K562 (cell line): ENCODE measurements at regions not wholly inside any gene's neighbourhood (a gene's known extent, or its start where the extent isn't known, plus 50 kb on each side); places are given as distances from the start of the nearest gene placed in this dataset.

ENCODE experiments used
- ATAC-seq: fragments of 200-7000 bp; cut with Tn5 transposase; 3 replicates; pipeline ENCODE4 v1.9.1; 2020; ENCODE audit warnings: moderate library complexity
- BruUV-seq: library from RNA; stranded (reverse); fragments of 400-500 nt; replicated peaks from 2 replicates; lab custom pipeline; 2021; lab: Mats Ljungman, UMichigan
- CTCF ChIA-PET: fragments of 300-600 bp; formaldehyde crosslinking; extraction: SDS; loops from one replicate; lab custom pipeline; 2021; ENCODE audit warnings: low intra/inter-chr PET ratio; lab: Yijun Ruan, JAX
- POLR2A ChIA-PET: fragments of 300-600, 350-650 bp; sonication (Branson Sonifier 250); formaldehyde crosslinking; extraction: SDS; loops from one replicate; lab custom pipeline; 2021; ENCODE audit warnings: antibody characterized with exemption, inconsistent platforms; lab: Yijun Ruan, JAX
- DNase-seq, 4 experiments: peaks; one replicate each; pipeline versions ENCODE4 v3.0.0 to v3.0.0-alpha.2; 2011 to 2018; ENCODE audit warnings: low spot score in 3 of 4, mixed read lengths in 3 of 4; ENCODE audit errors: extremely low read depth in 1 of 4
- FAIRE-seq: peaks from 2 replicates; lab custom pipeline; 2011; peaks lifted over from hg19 to GRCh38; lab: Jason Lieb, UNC
- H2AFZ ChIP-seq: 2 replicates; pipeline ENCODE4 v1.6.0; 2011; ENCODE audit warnings: low read depth, low read length, control low read depth, inconsistent platforms
- H3K27ac ChIP-seq: fragments of 200-600 bp; 3 replicates; pipeline ENCODE4 v1.8.0; 2011; ENCODE audit warnings: low read depth, mild to moderate bottlenecking, control low read depth, inconsistent platforms, low read length, moderate library complexity, mixed read lengths; ENCODE audit errors: extremely low read depth
- H3K27me3 ChIP-seq, 2 experiments: fragments of 300-600 bp in 1 of 2; 2 replicates in 1 of 2; 3 replicates in 1 of 2; pipeline versions ENCODE4 v1.6.0 to v1.8.0; 2011; ENCODE audit warnings: inconsistent platforms in 2 of 2, low read length in 2 of 2, mild to moderate bottlenecking in 1 of 2, mixed read lengths in 1 of 2, moderate library complexity in 1 of 2; ENCODE audit not compliant: control insufficient read depth in 2 of 2, insufficient read depth in 2 of 2
- H3K36me3 ChIP-seq: fragments of 300-600 bp; 3 replicates; pipeline ENCODE4 v1.8.0; 2011; ENCODE audit warnings: mild to moderate bottlenecking, low read length, inconsistent platforms; ENCODE audit not compliant: control insufficient read depth, insufficient read depth
- H3K4me1 ChIP-seq, 2 experiments: fragments of 200-600 bp in 1 of 2; replicated peaks in 1 of 2; 2 replicates in 1 of 2; 3 replicates in 1 of 2; pipeline versions ENCODE4 v1.5.1 to v1.8.0; 2011; ENCODE audit warnings: inconsistent platforms in 2 of 2, low read length in 2 of 2, mild to moderate bottlenecking in 1 of 2, mixed read lengths in 1 of 2, moderate library complexity in 1 of 2; ENCODE audit not compliant: control insufficient read depth in 2 of 2, insufficient read depth in 2 of 2
- H3K4me2 ChIP-seq: 2 replicates; pipeline ENCODE4 v1.6.1; 2011; ENCODE audit warnings: low read length, control low read depth, inconsistent platforms, mixed read lengths; ENCODE audit not compliant: insufficient read depth
- H3K4me3 ChIP-seq: fragments of 200-600 bp; sonication (generic), shearing (Covaris generic); 2 replicates; pipeline ENCODE4 v1.5.1; 2016; ENCODE audit warnings: control low read depth, inconsistent platforms
- H3K79me2 ChIP-seq: fragments of 200-600 bp; 3 replicates; pipeline ENCODE4 v1.8.0; 2011; ENCODE audit warnings: low read length, inconsistent platforms; ENCODE audit not compliant: control insufficient read depth, insufficient read depth
- H3K9ac ChIP-seq, 2 experiments: 2 replicates each; pipeline versions ENCODE4 v1.6.0 to v1.6.1; 2011; ENCODE audit warnings: low read depth in 2 of 2, low read length in 2 of 2, control low read depth in 1 of 2, inconsistent platforms in 1 of 2, mild to moderate bottlenecking in 1 of 2, mixed read lengths in 1 of 2; ENCODE audit not compliant: insufficient read depth in 1 of 2
- H3K9me1 ChIP-seq: one replicate; pipeline ENCODE4 v1.6.0; 2011; ENCODE audit warnings: inconsistent platforms, mild to moderate bottlenecking, low read length, moderate library complexity; ENCODE audit not compliant: control insufficient read depth, insufficient read depth
- H3K9me3 ChIP-seq: replicated peaks from 2 replicates; pipeline ENCODE4 v1.5.1; 2011; ENCODE audit warnings: low read depth, low read length, inconsistent platforms; ENCODE audit not compliant: control insufficient read depth, insufficient read depth
- H4K20me1 ChIP-seq: replicated peaks from 2 replicates; pipeline ENCODE4 v1.6.1; 2011; ENCODE audit warnings: low read length, inconsistent platforms, mixed read lengths; ENCODE audit not compliant: control insufficient read depth, insufficient read depth
- CBX2 ChIP-seq: fragments of 200-600 bp; sonication (generic); IDR thresholded peaks from one replicate; pipeline ENCODE4 v1.6.1; 2012; ENCODE audit warnings: mild to moderate bottlenecking, low read length, inconsistent platforms; ENCODE audit not compliant: insufficient read depth, poor library complexity, severe bottlenecking
- ETS2 ChIP-seq: IDR thresholded peaks from 2 replicates; pipeline ENCODE4 v1.6.1; 2016; ENCODE audit warnings: borderline replicate concordance, missing genetic modification characterization, mild to moderate bottlenecking, moderate library complexity, missing compliant biosample characterization; ENCODE audit not compliant: poor library complexity, severe bottlenecking
- HDGF ChIP-seq: fragments of 450-650 bp; IDR thresholded peaks from 2 replicates; pipeline ENCODE4 v1.6.1; 2016
- HNRNPK ChIP-seq: fragments of 200-400 bp; formaldehyde crosslinking; IDR thresholded peaks from one replicate; pipeline ENCODE4 v1.6.1; 2018; ENCODE audit warnings: mild to moderate bottlenecking, low read depth, low read length; ENCODE audit not compliant: poor library complexity, severe bottlenecking
- MEF2A ChIP-seq: IDR thresholded peaks from 2 replicates; pipeline ENCODE4 v1.6.1; 2011; ENCODE audit warnings: low read depth, mild to moderate bottlenecking, low read length, moderate library complexity; ENCODE audit not compliant: control insufficient read depth
- NONO ChIP-seq, 2 experiments: fragments of 200-400 bp in 1 of 2; fragments of 450-650 bp in 1 of 2; formaldehyde crosslinking in 1 of 2; IDR thresholded peaks; 2 replicates each; pipeline ENCODE4 v1.6.1; 2017; ENCODE audit warnings: low read depth in 2 of 2, mild to moderate bottlenecking in 2 of 2, moderate library complexity in 2 of 2, low read length in 1 of 2
- SMARCA5 ChIP-seq: fragments of 450-650 bp; IDR thresholded peaks from 2 replicates; pipeline ENCODE4 v1.6.1; 2016
- TFAP4 ChIP-seq: sonication (generic); formaldehyde crosslinking; IDR thresholded peaks from 2 replicates; pipeline ENCODE4 v1.8.0; 2022; ENCODE audit warnings: missing genetic modification reagents, mild to moderate bottlenecking, moderate library complexity, borderline replicate concordance
- WHSC1 ChIP-seq: IDR thresholded peaks from one replicate; pipeline ENCODE4 v1.6.1; 2012; ENCODE audit warnings: low read length, control low read depth, inconsistent platforms
- ZFP36 ChIP-seq: fragments of 150-350 bp; IDR thresholded peaks from 2 replicates; pipeline ENCODE4 v1.6.1; 2018; ENCODE audit warnings: low read length, low read depth; ENCODE audit not compliant: partially characterized antibody
- ZNF184 ChIP-seq: sonication (generic); formaldehyde crosslinking; IDR thresholded peaks from 2 replicates; pipeline ENCODE4 v1.5.0; 2020; ENCODE audit warnings: missing genetic modification reagents
- WGBS: fragments of 100-300 bp; shearing (Covaris generic); methylation state at CpG from one replicate; pipeline ENCODE4 v1.1.6; 2016; ENCODE audit warnings: low coverage, mixed read lengths; ENCODE audit not compliant: insufficient coverage; ENCODE audit errors: missing lambda C conversion rate; 5-methylcytosine and 5-hydroxymethylcytosine counted together
- in situ Hi-C: fragments of 300-500 bp; cut with MboI; formaldehyde crosslinking; loops from 4 replicates; pipeline ENCODE4 v1.15.0; 2018; ENCODE audit warnings: inconsistent platforms, mixed read lengths
- intact Hi-C: fragments of 100-400 bp; cut with micrococcal nuclease; formaldehyde crosslinking; loops from 2 replicates; pipeline ENCODE4 v1.14.2; 2022

GRCh38 chr16:73464834-73465233 is 416.9 kb upstream of the ZFHX3 start:
- H3K27ac ChIP-seq, result no peak overlapping the region
- CTCF ChIA-PET, result no interaction called here
- H4K20me1 ChIP-seq, result no peaks in the 10 kb centered on the region
- no peaks in the 10 kb centered on the region for H3K79me2 ChIP-seq
- peaks cover 0 to 8% of the 10 kb centered on the region in 2 experiments; a peak in 1 of 5 replicates for H3K27me3 ChIP-seq
- H3K36me3 ChIP-seq, result no peaks in the 10 kb centered on the region
- FAIRE-seq, result no peak
- TF ChIP-seq HDGF (no peak), WHSC1 (no peak), TFAP4 (CRISPR knock-in tag) (no peak), NONO (IDR thresholded peaks at IDR 0.05; ENCODE audit: low read depth in 2 of 2, low read length in 1 of 2) (no peak)
- TF ChIP-seq, all 486 proteins: peak for 0
- ATAC-seq, result no peak
- no TSS peak for BruUV-seq
- Histone ChIP-seq H3K4me2 (no peak overlapping the region), H3K4me3 (no peak overlapping the region), H3K9me1 (no peaks in the 10 kb centered on the region), H3K9ac (no peak overlapping the region), H3K4me1 (no peaks in the 10 kb centered on the region), H2AFZ (no peak overlapping the region), H3K9me3 (no peaks in the 10 kb centered on the region)
- in situ Hi-C loops (no loop called here), intact Hi-C loops (no loop called here)
- POLR2A ChIA-PET, result no interaction called here
- 0% methylated on average over 10 of the region's 11 CpGs for WGBS
- no peak for DNase-seq

- Histone ChIP-seq H4K20me1 (no peaks in the 10 kb centered on the region), H3K36me3 (no peaks in the 10 kb centered on the region), H3K9ac (no peak overlapping the region), H2AFZ (no peak overlapping the region), H3K4me3 (no peak overlapping the region), H3K27me3 (peaks cover 0 to under 1% of the 10 kb centered on the region in 2 experiments; a peak in 1 of 5 replicates), H3K4me1 (no peaks in the 10 kb centered on the region), H3K27ac (no peak overlapping the region), H3K9me1 (no peaks in the 10 kb centered on the region), H3K79me2 (no peaks in the 10 kb centered on the region), H3K9me3 (no peaks in the 10 kb centered on the region), H3K4me2 (no peak overlapping the region)
- WGBS, result 0% methylated on average over 5 of the region's 5 CpGs
- no peak for FAIRE-seq
- in situ Hi-C loops, result no loop called here
- BruUV-seq, result no TSS peak
- intact Hi-C loops, result no loop called here
- ChIA-PET CTCF (no interaction called here), POLR2A (no interaction called here)
- no peak for ATAC-seq
- DNase-seq, result no peak
- TF ChIP-seq HNRNPK (no peak), ZNF184 (CRISPR knock-in tag) (no peak), SMARCA5 (no peak), ETS2 (tag) (no peak), MEF2A (no peak), ZFP36 (no peak), CBX2 (no peak)
These were observed 411.7 kb upstream of the ZFHX3 start for GRCh38 chr16:73459586-73459985.
